ENCODE measurements at regions not wholly inside any gene's neighbourhood (a gene's known extent, or its start where the extent isn't known, plus 50 kb on each side); places are given as distances from the start of the nearest gene placed in this dataset.

DNA sequence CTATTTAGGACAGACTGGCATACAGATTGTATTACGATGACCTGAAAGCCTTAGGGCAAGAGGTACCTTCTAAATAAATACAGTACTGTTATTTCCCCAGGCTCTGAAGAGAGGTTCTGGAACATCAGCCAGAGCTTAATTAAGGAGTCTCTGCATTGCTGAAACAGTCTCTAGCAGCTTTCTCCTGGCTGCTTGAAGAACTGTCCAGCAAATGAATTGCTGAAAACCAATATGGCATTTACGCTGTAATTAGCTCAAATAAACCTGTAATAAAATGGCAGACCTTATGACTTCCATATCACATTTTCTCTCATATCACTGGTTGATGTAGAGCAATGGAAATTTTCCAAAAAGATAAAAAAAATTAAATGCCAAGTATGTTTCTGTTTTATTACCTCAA is 636.3 kb downstream of the GABRG2 start:
- no peak for TF ChIP-seq POLR2AphosphoS5 (IDR thresholded peaks at IDR 0.05)
- TF ChIP-seq, protein P1, sequence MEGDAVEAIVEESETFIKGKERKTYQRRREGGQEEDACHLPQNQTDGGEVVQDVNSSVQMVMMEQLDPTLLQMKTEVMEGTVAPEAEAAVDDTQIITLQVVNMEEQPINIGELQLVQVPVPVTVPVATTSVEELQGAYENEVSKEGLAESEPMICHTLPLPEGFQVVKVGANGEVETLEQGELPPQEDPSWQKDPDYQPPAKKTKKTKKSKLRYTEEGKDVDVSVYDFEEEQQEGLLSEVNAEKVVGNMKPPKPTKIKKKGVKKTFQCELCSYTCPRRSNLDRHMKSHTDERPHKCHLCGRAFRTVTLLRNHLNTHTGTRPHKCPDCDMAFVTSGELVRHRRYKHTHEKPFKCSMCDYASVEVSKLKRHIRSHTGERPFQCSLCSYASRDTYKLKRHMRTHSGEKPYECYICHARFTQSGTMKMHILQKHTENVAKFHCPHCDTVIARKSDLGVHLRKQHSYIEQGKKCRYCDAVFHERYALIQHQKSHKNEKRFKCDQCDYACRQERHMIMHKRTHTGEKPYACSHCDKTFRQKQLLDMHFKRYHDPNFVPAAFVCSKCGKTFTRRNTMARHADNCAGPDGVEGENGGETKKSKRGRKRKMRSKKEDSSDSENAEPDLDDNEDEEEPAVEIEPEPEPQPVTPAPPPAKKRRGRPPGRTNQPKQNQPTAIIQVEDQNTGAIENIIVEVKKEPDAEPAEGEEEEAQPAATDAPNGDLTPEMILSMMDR (IDR thresholded peaks at IDR 0.05): no peak

All from breast epithelium (tissue), 3 donors.